Left hindlimb (tissue), 1 donor: ENCODE measurements at regions not wholly inside any gene's neighbourhood (a gene's known extent, or its start where the extent isn't known, plus 50 kb on each side); places are given as distances from the start of the nearest gene placed in this dataset.

ENCODE experiments used
- DNase-seq: peaks from one replicate; pipeline ENCODE4 v3.0.0-alpha.2; 2018

DNA sequence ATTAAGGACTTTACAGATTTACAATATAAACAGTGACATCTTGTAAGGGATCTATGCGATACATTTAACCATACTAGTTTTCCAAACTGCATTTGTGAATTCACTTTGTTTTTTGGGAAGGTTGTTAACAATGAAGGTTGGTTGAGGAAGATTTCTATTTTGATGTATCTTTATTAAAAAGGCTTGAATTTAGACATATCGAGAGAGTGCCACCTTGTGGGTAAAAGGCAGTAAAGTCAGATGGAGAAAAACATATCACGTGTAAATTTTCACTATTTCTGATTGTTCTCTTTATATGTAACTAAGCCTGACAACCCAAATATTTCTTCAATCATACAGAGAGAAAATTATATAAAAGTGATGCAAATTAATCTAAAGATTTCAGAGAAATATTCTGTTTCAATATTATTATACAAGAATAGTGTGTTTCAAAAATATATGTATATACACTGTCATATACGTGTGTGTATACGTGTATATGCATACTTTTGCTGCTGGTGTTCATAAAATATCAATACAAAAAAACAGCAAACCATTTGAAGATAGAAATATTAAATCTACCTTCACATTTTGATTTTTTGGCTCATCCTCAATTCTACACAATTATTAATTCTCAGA, 988.6 kb downstream of the SORCS1 start:
- no peak for DNase-seq

DNA sequence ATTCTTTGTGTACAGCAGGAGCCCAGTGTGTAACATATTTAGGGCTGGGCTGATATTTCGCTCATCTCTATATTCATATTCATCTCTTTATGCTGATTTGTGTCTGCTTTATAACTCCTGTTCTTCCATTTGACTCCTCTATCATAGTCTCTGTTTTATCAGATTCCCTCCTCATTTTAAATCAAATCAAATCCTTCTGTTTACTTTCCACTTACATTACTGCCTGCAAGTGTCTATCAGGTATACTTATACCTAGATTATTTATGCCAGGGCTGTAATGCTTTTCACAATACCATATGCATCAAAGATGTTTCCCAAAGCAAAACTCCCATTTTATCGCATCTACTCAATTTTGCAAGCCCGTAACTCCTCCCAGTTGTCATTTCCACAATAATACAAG, 990.7 kb downstream of the SORCS1 start:
- no peak for DNase-seq

DNA sequence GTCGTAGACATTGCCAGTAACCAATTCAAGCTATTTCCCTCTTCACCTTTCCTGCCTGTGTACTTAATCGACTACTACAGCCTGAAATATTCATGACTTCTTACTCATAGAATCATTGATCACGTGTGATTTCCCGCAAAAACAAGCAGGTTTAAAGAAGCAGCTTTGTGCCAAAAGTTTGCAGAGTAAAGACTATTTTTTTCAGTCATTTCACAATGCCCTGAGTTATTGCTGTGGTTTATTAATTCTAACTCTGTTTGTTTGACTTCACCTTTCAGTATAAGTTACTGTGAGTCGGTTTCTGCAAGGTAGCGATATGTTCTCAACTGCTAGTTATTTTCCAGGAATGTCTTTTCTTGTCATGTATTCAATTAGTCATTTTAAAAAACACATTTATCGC, 995.3 kb downstream of the SORCS1 start:
- no peak for DNase-seq

GRCh38 chr10:106167946-106168345, 996.6 kb downstream of the SORCS1 start:
- DNase-seq, result no peak

DNA sequence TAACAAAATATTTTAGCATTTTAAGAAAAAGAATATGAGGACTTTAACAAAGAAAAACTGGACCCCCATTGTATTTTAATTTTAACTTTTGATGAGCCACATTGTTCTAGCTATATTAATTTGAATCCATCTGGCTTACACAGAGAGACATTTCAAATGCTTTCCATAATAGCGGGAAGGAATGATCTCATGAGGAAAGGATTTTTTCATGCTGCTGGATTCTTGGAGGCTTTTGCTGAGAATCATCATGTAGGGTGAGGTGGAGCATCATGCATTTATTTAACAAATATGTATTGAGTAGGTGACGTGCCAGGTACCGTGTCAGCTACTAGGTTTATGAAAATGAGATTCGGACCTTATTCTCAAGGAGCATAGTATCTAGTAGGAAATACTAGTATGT, 1006.3 kb downstream of the SORCS1 start:
- DNase-seq, result no peak

DNA sequence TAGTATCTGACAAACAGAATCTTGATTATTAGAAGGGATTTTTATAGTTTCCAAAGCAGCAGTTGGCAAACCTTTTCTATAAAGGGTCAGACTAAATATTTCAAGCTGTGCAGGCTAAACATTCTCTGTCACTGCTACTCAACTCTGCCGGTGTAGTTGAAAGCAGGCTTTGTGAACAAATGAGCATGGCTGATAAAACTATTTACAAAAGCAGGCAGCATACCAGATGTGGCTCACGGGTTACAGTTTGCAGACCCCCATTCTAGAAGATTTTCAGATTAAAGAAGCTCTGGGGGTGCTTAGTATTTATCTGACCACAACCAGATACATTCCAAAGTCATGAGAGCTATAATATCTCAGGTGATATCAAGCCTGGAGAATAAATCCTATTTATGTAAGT, 1017.5 kb downstream of the SORCS1 start:
- DNase-seq, result no peak

DNA sequence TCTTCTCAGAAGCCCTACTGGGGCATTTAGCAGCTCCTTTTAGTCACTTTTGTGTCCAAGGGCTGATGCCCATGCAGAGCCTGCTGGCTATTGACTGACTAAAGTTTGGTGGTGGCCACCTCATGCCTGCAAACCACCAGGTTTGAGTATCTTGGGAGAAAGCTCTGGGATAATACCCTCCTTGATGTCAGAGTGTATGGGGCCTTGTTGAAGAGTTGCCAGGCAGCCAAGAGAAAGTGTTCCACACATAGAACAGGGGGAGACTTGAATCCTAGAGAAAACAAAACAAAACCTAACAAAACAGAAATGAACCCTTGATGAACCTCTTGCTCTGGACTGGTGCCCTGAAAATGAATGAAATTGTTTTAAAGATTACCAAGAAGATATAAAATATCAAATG, 1024.6 kb downstream of the SORCS1 start:
- no peak for DNase-seq

DNA sequence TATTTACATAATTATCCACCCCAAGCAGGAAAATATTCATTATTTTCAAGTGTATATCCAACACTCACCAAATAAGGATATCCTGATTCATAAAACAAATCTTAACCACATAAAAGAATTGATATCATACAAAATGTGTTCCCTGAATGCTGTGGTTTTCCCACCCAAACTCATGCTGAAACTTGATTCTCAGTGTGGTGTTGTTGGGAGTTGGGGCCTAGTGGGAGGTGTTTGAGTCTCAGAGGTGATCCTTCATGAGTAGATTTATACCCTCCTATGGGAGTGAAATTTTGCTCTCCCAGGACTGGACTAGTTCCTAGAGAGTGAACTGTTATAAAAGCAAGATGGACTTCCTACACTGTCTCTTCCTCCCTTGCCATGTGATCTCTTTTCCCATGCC, 1028.3 kb downstream of the SORCS1 start:
- DNase-seq, result no peak

DNA sequence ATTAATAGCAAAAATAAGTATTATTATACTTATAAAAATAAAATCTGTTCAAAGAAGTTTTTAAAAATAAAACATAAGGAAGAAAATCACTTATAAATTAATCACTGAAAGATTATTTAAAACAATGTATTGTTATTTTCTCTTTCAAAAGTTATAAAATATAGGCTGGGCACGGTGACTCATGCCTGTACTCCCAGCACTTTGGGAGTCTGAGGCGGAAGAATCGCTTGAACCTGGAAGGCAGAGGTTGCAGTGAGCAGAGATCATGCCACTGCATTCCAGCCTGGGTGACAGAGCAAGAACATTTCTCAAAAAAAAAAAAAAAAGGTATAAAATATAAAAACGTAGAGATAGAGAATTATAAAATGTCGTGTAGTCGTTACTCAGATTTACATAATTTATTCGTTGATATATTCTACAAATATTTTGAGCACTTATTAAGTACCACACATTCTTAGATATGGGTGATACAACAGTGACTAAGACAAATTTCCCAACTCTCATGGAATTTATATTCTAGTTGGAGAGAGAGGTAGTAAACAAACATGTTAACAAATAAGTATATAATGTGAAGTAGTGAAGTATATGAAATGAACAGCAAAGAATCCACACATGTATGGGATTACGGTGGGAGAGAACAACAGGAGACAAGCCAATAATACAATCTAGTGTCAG, 1030.0 kb downstream of the SORCS1 start:
- no peak for DNase-seq

DNA sequence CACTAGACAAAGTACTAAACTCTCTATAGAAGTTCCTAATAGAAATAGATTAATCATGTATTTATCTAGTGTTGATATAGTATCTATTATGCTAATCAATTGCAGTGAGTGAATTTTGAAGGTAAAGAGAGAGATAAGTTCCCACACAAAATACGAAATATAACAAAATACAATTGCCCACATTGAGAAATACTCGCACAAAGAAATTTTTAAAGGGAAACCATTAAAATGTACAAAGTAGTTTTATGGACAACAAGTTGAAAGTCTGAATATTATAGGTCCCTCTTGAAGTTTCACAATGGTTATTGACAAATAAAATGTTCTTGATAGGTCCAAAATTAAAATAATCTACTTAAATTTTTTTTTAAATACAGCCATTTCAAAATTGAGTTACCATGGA, 1031.1 kb downstream of the SORCS1 start:
- no peak for DNase-seq

DNA sequence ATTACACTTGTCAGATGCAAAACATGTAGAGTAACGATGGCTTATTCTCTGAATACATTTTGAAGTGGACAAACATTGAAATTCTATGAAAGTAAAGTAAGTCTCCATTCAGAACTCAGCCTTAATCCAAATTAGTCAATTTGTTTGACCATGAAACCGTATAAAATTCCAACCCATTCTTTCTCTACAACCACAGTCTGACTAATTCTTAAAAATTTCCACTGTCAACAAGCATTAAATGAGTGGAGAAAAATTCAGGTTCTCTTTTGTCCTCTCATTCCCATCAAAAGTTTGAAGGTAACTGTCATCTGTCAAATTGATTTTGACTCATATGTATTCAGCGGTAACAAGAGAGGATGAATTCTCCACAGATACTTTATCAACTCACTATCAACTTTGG, 1031.5 kb downstream of the SORCS1 start:
- DNase-seq, result no peak

- no peak for DNase-seq
These were observed 1049.8 kb downstream of the SORCS1 start for GRCh38 chr10:106114656-106115186.

- no peak for DNase-seq
These were observed 1053.3 kb downstream of the SORCS1 start for GRCh38 chr10:106111246-106111645.

DNA sequence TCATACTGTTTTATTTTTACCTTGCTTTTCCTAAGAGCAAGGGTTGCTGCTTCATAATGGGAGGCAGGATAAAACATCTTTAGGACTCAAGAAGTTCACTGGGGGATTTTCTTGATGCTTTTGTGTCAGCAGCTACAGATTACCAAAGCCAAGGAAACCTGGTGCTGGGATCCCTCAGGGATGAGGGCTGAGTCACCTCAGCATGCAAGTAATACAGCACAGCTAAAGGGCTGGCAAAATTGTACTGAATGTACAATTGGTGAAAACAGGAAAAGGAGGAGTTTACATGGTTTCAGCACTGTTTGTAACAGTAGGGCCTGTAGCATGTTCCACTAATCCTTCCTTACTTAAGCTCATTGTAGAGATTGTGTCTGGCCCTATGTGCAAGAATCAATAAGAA, 1056.8 kb downstream of the SORCS1 start:
- no peak for DNase-seq

GRCh38 chr10:106106114-106106513, 1058.4 kb downstream of the SORCS1 start:
- DNase-seq, result no peak

GRCh38 chr10:106089855-106090254, 1074.7 kb downstream of the SORCS1 start:
- no peak for DNase-seq

DNA sequence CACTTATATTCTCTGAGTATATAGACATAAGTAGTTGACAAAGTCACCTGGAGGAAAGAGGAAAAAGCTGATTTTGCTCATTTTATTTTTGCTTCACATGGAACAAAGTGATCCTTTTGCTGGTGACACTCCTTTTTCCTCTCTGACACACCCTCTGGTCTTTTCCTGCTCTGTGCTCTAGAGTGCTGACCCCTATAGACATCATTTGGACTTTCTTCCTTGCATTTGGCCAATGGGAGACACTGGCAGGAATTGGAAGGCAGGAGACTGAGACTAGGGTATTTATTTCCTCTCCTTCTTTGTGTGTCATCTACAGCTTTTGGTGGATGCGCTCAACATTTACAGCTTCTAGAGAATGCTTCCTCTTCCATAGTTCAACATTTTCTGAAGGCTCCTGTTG, 1078.1 kb downstream of the SORCS1 start:
- DNase-seq, result no peak

- DNase-seq, result no peak
These were observed 1080.9 kb downstream of the SORCS1 start for GRCh38 chr10:106083572-106083971.

- no peak for DNase-seq
These were observed 1081.6 kb downstream of the SORCS1 start for GRCh38 chr10:106082865-106083264.

GRCh38 chr10:106078895-106079576, 1085.5 kb downstream of the SORCS1 start:
- no peak for DNase-seq

DNA sequence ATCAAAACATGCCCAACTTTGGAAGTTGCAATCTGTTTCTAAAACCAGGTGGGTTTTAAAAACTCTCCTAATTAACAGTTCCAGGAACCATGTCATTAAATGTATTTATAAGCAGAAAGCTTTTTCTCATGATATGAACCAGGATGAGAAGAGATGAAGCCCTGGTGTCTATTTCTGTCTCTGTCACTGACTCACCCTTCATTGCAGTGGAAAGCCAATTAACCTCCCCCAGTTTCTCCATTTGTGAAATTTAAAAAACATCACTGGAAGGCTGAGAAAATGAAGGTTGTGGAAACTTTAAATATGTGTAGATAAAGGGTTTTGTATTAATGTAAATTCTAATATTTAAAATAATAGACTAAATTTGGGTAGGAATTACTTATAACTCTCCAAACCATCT, 1088.0 kb downstream of the SORCS1 start:
- no peak for DNase-seq

DNA sequence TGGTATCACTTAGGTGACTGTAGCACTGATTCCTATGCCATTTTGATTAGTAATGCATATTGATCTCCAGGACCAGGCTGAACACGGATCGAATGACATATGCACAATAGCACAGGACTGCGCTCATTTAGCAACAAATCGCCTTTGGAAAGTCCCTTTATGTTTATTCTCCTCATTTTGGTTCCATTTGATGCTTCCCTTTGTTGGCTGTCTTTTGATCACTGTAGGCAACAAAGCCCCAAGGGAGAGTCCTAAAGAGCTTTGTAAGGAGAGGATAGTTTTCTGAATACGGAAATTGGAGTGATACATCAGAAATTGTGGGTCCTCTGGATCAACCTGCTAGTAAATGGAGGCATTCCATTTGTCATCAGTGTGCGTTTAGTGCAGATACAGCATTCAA, 1111.4 kb downstream of the SORCS1 start:
- no peak for DNase-seq

DNA sequence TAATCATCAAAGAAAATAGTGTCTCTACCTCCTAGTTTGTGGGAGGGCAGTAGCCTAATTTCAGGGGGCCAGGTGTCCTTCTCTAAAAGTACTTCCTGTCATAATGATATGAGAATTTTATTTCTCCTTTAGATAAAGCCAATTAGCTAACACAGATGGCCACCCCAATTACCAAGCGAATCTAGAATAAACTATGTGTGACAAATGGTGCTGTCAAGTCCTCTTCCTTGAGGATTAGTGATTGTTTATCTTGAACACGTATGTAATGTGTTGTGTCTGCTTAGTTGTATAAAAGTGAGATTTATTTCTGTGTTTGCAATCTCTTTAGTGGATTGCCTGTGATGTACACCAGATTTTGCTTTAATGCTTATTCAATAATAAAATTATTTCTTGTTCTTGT, 1120.0 kb downstream of the SORCS1 start:
- DNase-seq, result no peak

DNA sequence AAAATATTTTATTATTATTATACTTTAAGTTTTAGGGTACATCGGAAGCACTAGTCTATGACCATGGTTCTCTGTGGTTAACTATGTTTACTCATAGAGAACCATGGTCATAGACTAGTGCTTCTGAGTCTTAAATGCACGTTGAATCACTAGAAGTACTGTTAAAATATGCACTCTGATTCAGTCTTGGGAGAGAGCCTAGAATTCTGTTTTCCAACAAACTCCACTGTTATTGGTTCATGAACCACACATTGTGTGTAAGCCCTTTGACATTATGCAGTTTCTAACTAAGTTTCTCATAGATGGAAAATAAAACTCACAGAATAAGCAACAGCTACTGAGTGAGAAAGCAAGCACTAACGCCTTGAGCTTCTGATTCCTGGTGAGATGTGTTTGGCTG, 1120.6 kb downstream of the SORCS1 start:
- no peak for DNase-seq
